Fibroblast of the conjunctiva (primary cell): ENCODE measurements at regions not wholly inside any gene's neighbourhood (a gene's known extent, or its start where the extent isn't known, plus 50 kb on each side); places are given as distances from the start of the nearest gene placed in this dataset.

Experiments used
- DNase-seq: peaks from one replicate; pipeline ENCODE4 v3.0.0-alpha.2; 2010; ENCODE audit warnings: low read depth

- DNase-seq = no peak
Measured at GRCh38 chr12:115574826-115575225, 702.7 kb downstream of the MED13L start.

GRCh38 chr12:115572440-115572839, 705.1 kb downstream of the MED13L start:
- DNase-seq = no peak

GRCh38 chr12:115571446-115571845, 706.0 kb downstream of the MED13L start:
- no peak for DNase-seq

GRCh38 chr12:115571027-115571426, 706.5 kb downstream of the MED13L start:
- DNase-seq = no peak

GRCh38 chr12:115570069-115570777, 707.3 kb downstream of the MED13L start:
- DNase-seq = no peak

- DNase-seq = no peak
Measured at GRCh38 chr12:115569345-115570068, 708.0 kb downstream of the MED13L start.

- DNase-seq = no peak
Measured at GRCh38 chr12:115558281-115558680, 719.2 kb downstream of the MED13L start.

GRCh38 chr12:115553622-115554021, 723.9 kb downstream of the MED13L start:
- no peak for DNase-seq

GRCh38 chr12:115543269-115543668, 734.2 kb downstream of the MED13L start:
- DNase-seq = no peak

GRCh38 chr12:115542656-115543055, 734.8 kb downstream of the MED13L start:
- no peak for DNase-seq

GRCh38 chr12:115541891-115542421, 735.5 kb downstream of the MED13L start:
- DNase-seq = no peak

- no peak for DNase-seq
Measured at GRCh38 chr12:115528466-115528865, 749.0 kb downstream of the MED13L start.

- no peak for DNase-seq
Measured at GRCh38 chr12:115521771-115522409, 755.6 kb downstream of the MED13L start.

- DNase-seq = no peak
Measured at GRCh38 chr12:115519887-115520286, 757.6 kb downstream of the MED13L start.

- no peak for DNase-seq
Measured at GRCh38 chr12:115519359-115519758, 758.1 kb downstream of the MED13L start.

- DNase-seq = no peak
Measured at GRCh38 chr12:115517913-115518312, 759.6 kb downstream of the MED13L start.

- DNase-seq = no peak
Measured at GRCh38 chr12:115511986-115512711, 765.3 kb downstream of the MED13L start.

GRCh38 chr12:115511305-115511704, 766.2 kb downstream of the MED13L start:
- no peak for DNase-seq

- DNase-seq = no peak
Measured at GRCh38 chr12:115508990-115509389, 768.5 kb downstream of the MED13L start.

- no peak for DNase-seq
Measured at GRCh38 chr12:115507951-115508722, 769.4 kb downstream of the MED13L start.

GRCh38 chr12:115507560-115507889, 770.0 kb downstream of the MED13L start:
- no peak for DNase-seq
